ENCODE measurements at regions not wholly inside any gene's neighbourhood (a gene's known extent, or its start where the extent isn't known, plus 50 kb on each side); places are given as distances from the start of the nearest gene placed in this dataset.
"Not testable (repeated sequence)": the region's sequence is repeated elsewhere in the genome, so short reads cannot be mapped to it uniquely, and the experiment has no call there.

DNA sequence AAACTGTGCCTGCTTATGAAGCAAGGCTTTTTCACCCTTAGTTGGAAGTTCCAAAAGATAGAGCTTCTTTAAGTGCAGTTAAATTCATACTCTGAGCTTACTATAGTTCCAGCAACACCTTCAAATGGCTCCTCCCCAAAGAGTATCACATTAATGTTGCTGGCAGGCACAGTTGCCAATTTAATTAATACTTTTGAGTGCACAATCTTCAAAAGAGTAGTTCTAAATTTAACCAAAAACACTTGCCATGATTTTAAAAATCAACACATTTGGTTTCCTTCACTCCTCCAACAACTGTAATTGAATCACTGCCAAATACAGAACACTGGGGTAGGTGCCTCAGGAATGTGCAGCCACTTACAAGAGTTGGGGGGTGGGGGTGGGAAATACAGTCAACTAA, 150.6 kb upstream of the UBE2E3 start:
- ATAC-seq (no peak), DNase-seq (no peak)

DNA sequence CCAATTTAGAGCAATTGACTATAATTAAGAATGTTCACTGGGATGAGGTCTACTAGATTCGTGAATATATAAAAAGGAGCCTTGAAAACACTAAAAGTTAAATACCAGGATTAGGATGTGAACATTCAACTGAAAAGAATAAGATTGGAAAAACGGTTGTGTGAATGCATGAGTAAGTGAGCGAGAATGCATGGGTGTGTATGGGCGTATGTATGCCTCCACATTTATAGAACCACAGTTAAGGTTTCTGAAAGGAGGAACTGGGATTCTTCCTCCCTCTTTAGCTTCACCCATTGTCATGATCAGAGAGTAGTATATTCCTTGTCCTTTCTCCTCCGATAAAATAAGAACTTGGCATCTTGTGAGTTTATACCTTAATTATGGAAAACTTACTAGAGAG, 151.1 kb upstream of the UBE2E3 start:
- DNase-seq (no peak), ATAC-seq (no peak)

DNA sequence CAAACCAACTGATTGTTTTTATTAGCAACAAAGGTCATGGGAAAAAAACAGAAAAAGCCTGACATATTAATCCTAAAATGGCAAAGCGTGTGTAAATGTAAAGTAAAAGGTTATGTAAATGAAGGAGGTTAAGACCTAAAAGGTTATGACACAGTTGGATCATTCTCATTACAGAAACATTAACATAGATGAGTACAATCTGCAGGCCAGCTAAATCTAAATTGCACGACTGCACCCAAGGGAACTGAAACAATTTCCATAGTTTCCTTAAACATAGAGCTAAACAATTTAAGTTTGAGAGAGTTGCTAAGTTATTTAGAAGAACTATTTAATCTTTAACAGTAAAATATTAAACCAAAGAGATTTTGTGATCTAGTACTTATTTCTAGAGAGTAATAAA, 151.6 kb upstream of the UBE2E3 start:
- DNase-seq (no peak), ATAC-seq (no peak)

DNA sequence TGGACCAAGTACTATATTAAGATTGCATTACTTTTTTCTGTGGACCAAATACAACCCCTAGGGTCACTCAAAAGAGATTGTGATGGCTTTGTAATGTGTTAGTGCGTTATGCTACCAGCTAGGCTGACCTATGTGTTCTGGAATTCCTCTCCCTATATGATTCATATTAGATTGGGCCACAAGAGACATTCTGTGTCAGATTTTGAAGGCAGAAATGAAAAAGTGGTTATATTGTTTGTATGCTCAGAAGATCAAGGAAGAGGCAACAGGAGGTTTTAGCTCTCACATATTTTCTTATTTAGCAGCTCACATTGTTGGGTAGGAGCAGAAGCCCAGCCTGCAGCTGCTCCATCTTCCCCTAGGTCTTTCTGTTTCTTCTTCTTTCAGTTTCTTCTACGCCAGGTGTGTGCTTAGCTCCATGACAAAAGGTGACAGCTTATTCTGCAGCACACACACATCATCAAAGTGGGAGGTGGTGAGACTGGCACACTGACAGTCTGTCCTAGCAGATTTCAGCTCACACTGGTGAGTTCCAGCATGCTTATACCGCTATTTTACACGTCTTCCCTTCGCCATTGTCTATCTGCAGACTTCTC, 156.8 kb upstream of the UBE2E3 start:
- DNase-seq: no peak
- ATAC-seq: no peak

DNA sequence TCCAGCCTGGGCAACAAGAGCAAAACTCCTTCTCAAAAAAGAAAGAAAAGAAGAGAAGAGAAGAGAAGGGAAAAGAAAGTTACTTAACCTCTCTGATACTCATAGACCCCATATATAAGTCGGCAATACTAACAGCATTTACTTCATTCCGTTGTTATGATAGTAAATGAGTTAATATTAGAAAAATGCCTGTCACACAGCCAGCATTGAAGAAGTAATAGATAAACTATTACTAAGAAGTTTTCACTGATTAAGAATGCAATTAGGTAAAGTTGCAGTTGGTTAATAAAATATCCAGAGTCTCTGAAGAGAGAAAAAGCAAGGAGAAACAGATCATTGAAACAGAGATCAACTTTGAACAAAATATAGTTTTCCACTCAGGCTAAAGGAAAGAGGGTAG, 161.3 kb upstream of the UBE2E3 start:
- ATAC-seq (no peak), DNase-seq (no peak)

DNA sequence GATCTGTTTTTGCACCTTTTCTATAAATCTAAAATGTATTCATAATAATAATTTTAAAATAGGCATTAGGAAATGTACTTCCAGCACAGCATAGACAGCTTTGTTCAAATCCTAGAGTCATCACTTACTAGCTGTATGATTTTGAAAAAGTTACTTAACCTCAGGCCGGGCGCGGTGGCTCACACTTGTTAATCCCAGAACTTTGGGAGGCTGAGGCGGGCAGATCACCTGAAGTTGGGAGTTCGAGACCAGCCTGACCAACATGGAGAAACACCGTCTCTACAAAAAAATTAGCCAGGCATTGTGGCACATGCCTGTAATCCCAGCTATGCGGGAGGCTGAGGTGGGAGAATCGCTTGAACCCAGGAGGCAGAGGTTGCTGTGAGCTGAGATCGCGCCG, 161.7 kb upstream of the UBE2E3 start:
- not testable (repeated sequence) for DNase-seq

DNA sequence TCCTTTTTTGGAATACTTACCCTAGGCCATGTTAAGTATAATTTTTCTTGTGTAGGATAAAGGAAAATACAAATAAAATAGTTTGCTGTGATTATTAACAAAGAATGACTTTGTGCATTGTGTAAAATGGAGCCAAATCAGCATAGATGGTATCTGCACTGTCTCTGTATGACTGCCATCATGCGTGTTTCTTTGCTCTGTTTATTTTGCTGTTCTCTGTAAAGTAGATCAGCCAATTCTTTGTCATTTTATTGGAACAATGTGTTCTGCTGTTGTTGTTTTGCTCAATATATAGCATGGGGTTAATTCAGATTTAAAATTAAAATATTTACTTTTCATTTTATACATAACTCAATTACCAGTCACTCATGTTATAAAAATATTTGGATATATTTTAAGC, 181.3 kb upstream of the UBE2E3 start:
- no peak for DNase-seq
- no peak for ATAC-seq

More for the DNA sequence above, 161.7 kb upstream of the UBE2E3 start:
- ATAC-seq: not testable (repeated sequence)

DNA sequence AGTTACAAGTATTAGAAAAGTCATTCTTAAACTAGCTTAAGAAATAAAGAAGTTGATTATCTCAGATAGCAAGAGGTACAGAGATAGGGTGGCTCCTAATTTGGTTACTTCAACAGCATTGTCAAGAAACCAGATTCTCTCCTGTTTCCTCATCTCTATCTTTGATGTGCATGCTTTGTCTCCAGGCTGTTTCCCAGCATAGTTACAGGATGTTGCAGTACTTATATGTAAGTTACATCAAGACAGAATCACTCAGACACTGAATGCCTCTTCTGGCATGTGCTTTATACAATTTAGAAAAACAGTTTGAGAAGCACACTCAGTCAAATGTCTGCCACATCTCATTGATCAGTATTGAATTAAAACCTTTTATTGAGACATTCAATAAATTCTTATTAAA, 189.5 kb upstream of the UBE2E3 start:
- ATAC-seq (no peak), DNase-seq (no peak)

DNA sequence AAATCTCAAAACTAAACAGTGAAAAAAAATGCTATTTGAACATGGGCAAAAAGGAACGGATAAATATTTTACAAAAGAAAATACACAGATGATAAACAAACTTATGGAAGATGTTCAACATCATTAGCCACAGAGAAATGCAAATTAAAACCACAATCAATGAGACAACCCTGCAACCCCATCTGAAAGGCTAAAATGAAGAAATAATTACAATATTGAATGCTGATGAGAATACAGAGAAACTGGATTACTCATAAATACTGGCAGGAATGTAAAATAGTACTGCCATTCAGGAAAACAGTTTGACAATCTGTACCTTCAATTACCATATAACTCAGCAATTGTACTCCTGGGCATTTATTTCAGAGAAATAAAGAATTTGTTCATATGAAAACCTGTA, 193.1 kb upstream of the UBE2E3 start:
- ATAC-seq (no peak), DNase-seq (no peak)

DNA sequence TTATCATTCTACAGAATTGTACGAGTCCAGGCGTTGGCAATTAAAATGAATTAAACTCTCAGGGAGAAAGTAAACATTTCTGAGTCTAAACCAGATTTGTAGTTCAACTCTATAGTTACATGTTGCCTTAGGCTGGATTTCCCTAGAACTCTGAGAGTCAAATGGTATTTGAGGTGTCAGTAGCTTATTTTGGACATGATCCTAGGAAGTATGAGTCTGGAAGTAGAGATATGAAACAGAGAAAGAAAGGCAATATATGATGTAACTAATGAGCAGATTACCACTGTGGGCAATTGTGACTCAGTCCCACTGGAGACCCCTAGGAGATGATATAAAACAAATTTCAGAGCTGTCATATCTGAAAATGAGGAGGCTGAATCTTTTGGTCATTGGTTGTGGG, 199.1 kb upstream of the UBE2E3 start:
- DNase-seq: no peak
- no peak for ATAC-seq

DNA sequence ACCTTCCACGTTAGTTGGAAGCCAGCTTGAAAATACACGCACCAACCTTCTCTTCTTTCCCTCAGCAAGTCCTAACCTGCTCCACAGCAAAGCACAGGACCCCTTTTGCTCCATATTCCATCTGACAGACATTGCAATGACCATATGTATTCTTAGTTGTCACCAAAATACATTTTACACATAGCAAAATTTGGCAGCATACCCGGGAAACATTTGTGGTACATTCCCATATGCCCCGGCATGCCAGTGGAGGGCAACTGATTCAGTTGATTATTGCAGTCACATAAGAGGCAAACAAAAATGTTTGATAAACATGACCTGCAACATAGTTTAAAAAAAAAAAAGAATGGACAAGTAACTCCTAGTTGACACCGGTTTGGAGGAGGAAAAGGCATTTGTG, 202.1 kb upstream of the UBE2E3 start:
- no peak for ATAC-seq
- DNase-seq: no peak

DNA sequence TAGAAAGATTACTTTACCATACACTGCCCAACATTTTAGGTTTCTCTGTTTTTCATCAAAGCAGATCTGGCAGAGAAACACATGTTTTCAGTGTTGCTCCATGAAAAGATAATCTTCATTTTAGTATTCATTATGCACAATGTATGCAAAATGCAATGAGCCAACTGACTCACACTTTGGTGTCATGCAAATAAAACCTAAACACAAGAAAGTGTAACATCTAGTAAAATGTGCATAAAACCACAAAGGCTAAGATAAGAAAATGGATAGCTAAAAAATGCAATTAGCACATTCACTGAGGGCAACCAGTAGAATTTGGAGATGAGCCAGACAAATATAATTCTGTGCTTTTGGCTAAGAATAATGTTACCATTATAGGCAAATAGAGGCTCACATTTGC, 203.5 kb upstream of the UBE2E3 start:
- ATAC-seq: no peak
- DNase-seq: no peak

DNA sequence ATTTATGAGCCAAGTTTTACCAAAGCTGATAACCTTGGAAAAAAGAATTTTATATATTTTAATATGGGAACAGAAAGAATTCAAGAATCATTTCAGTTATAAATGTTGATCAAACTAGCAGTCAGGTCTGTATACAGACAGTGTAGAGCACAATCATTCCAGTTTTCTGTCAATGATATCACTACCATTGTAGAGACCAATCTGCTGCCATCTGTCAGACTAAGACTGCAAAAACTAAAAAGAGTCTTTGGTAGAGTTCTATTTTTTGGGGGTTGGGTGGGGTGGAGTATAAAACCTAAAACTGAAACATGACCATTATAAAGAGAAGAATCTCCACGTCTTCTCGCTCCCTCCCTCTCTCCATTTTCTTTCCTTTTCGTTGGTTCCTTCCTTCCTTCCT, 204.7 kb upstream of the UBE2E3 start:
- ATAC-seq (no peak), DNase-seq (no peak)

DNA sequence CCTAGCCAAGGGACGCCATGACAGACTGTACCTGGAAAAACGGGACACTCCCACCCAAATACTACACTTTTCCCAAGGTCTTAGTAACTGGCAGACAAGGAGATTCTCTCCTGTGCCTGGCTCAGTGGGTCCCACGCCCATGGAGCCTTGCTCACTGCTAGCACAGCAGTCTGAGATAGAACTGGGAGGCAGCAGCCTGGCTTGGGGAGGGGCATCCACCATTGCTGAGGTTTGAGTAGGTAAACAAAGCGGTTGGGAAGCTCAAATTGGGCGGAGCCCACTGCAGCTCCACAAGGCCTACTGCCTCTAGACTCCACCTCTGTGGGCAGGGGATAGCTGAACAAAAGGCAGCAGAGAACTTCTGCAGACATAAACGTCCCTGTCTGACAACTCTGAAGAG, 215.1 kb upstream of the UBE2E3 start:
- ATAC-seq, DNase-seq: not testable (repeated sequence)

DNA sequence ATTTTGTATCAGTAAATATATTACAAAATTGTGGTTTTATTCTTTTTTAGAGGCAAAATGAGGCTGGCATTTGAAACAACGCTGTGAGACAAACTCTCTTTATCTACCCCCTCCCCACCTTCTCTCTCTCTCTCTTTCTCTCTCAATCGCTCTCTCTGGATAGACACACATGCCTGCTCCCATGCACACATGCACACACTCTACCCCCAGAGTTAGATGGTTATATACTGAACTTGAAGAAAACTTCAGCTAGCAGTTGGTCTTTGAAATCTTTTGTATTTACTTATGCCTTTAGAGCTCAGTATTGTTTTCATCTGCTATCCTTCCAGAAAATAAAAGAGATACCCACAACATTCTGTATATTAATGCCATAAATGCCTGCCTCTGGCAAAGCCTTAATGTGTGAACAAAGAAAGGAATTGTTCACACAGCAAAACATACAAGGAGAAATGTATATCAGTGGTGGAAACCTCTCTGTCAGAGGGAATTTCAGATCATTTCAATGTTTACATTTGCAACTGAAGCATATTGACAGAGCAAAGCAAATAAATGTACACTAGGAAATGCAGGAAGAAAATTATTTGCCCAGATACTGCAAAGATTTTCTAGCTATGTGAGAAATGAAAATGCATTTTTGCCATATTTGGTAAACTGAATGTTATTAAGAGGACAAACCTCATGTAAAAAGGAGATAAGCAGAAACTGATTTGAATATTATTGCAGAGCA, 217.0 kb upstream of the UBE2E3 start:
- ATAC-seq (no peak), DNase-seq (no peak)

DNA sequence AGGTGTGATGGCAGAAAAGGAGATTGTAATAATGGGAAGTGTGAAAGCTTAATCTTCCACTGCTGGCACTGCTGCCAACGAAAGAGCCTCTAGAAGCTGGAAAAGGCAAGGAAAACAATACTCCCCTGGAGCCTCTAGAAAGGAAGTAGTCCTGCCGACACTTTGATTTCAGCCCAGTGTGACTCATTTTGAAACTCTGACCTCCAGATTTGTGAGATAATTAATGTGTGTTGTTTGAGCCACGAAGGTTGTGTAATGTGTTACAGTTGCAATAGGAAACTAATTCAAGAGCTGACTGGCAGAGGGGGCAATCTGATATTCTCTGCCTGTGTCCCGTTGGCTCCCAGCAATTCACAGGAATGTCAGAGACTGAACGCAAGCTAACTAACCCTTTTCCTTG, 219.2 kb upstream of the UBE2E3 start:
- no peak for DNase-seq
- no peak for ATAC-seq

DNA sequence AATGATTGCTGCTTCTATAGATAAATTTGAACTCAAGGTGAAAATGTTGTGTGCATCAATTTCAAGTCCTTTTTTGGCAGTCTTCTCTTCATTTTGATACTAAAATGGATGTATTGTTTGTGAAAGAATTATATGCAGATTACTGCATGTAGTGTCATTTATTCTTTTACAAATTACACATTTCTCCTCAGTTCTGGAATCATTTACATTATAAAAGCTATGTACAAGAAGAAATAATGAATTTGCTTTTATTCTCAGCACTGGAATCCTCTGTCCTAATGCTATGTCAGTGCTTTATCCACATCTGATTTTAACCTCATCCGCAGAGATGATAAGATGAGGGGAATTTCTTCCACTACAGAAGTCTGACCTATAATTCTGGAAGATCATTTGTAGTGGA, 220.8 kb upstream of the UBE2E3 start:
- ATAC-seq (no peak), DNase-seq (no peak)

DNA sequence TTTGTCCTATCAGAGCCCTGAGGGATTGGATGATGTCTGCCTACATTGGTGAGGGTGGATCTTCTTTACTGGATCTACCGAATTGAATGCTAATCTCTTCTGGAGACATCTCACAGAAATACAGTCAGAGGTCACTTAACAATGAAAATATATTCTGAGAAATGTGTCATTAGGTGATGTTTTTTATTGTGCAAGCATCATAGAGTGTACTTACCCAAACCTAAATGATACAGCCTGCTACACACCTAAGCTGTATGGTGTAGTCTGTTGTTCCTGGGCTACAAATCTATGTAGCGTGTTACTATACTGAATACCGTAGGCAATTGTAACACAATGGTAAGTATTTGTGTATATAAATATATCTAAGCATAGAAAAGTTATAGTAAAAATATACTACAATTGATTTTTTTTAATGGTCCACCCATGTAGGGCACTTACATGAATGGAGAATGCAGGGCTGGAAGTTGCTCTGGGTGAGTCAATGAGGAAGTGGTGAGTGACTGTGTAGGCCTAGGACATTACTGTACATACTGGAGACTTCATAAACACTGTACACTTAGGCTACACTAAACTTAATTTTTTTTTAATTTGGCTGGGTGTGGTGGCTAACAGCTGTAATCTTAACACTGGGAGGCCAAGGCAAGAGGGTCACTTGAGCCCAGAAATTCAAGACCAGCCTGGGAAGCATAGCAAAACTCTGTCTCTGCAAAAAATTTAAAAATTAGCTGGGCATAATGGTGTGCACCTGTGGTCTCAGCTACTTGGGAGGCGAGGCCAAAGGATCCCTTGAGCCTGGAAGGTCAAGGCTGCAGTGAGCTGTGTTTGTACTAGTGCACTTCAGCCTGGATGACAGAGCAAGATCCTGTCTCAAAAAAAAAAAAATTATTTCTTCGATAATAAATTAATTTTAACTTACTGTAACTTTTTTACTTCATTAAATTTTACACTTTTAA, 226.3 kb upstream of the UBE2E3 start:
- ATAC-seq: no peak

DNA sequence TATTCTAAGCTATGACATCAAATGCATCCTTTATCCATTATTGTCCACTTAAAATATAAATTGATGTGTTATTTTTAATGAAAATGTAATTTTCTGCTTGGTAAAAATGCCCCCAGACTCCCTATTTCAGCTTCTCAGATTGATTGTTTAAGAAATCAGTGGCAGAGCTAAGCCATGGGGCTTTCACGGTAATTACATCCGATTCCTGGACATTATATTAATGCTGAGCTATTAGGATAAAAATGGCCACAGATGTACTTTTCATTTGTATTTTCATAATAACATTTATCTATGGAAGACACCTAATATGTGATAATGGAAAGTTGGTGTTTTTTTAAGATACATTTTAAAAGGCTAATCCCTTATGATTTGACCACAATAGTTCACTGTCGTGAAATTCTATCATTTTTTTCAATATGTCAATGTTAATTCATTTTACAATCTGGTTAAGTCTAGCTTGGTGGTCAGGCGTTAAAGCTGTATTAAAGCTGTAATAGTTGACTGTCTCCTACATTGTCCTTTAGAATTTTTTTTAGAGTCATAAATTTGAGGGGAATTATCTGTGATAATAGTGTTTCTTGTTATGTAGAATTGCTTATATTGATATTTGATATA, 229.0 kb upstream of the UBE2E3 start:
- ATAC-seq (no peak), DNase-seq (no peak)

More for the DNA sequence above, 226.3 kb upstream of the UBE2E3 start:
- no peak for DNase-seq

DNA sequence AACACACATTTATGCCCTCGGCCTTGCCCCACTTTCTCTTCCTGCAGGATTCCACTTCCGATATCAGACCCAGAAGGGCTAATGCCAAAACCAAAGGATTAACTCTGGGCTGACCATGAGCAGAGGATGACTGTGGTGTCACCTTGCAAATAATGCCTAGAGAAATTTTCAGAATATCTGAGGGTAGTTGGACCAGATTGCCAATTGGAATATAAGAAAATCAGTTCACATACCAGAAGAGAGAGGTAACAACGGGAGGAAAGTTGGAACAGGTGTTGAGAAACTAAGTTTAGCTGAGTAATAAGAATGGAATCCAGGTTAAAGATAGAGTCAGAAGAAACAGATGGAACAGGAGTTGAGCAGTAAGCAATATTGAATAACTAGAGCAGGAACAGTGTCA, 232.7 kb upstream of the UBE2E3 start:
- DNase-seq (no peak), ATAC-seq (no peak)

DNA sequence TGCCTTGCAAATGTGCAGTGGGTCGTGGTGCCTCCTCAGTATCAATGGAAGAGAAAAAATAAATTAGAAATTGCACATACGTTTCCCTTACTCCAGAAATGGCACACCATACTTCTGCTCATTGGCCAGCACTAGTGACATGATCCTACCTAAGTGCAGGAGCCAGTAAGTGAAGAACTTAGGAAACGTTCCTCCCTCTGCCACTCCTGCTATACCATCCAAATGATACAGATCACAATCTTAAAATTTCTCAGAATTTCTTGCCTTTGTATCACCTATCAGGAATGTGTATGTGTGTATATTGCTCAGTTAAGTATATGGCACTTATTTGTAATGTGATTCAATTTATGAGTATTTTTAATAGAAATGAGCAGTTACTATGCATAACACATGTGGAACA, 237.0 kb upstream of the UBE2E3 start:
- DNase-seq (no peak), ATAC-seq (no peak)

DNA sequence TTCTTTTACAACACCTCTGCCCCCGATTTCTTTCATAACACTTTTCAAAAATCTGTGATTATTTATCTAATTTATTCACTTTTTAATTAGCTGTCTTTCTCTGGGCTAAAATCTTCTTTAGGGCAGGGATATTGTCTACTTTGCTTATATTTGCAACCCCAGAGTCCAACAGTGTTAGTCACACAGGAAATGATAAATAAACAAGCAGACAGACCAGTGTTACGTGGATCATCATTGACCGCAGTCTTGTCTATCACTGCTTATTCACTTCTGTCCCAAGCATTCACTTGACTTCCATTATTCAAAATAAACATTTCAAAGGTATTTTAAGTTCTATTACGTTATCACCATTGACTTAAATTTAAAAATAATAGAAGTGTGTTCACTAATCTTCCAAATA, 237.6 kb upstream of the UBE2E3 start:
- DNase-seq: no peak
- no peak for ATAC-seq

DNA sequence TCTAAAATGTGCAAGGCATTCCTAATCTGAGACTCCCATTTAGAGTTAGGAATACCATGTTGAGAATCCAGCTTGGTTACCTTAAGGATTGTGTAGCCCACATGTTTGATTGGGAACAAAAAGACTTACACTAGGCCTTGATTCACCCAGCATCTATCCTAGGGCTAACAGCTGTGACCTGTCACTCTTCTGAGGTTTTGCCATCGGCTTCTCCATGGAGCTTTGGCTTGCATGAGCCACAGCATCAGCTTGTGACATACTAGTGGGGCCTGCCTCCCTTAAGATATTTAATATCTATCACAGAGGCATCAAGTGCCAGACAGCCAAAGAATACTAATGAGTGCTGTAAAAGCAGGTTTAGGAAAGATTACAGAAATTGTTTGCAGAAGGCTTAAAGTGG, 241.3 kb upstream of the UBE2E3 start:
- no peak for ATAC-seq
- no peak for DNase-seq
